HL-60/S4 treated with retinoic acid at 250 ng/mL for 4 days and 3 days (cell line): ENCODE measurements at regions not wholly inside any gene's neighbourhood (a gene's known extent, or its start where the extent isn't known, plus 50 kb on each side); places are given as distances from the start of the nearest gene placed in this dataset.

Experiments
- in situ Hi-C: fragments of 300-500 bp; cut with MboI; formaldehyde crosslinking; loops from 2 replicates; pipeline ENCODE4 v1.7.0; 2022; ENCODE audit warnings: low sequenced_read_pairs

- in situ Hi-C loops: no loop called here
These were observed 60.3 kb upstream of the CLDN10 start for GRCh38 chr13:95492044-95492801.

GRCh38 chr13:95494082-95494681, 58.3 kb upstream of the CLDN10 start:
- in situ Hi-C loops: no loop called here

DNA sequence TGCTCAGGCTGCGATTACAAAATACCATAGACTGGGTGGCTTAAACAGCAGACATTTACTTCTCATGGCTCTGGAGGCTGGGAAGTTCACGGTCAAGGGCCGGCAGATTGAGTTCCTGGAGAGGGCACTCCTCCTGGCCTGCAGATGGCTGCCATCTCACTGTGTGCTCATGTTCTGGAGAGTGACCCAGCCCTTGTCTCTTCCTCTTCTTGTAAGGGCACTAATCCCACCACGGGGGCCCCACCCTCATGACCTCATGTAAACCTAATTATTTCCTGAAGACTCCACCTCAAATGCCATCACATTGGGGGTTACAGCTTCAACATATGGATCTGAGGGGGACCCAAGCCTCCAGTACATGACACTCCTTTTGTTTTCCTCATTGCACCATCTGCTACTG, 56.0 kb upstream of the CLDN10 start:
- in situ Hi-C loops: no loop called here

- in situ Hi-C loops: no loop called here
These were observed 55.1 kb upstream of the CLDN10 start for GRCh38 chr13:95497381-95497807.

GRCh38 chr13:95498886-95499285, 53.6 kb upstream of the CLDN10 start:
- in situ Hi-C loops: no loop called here

DNA sequence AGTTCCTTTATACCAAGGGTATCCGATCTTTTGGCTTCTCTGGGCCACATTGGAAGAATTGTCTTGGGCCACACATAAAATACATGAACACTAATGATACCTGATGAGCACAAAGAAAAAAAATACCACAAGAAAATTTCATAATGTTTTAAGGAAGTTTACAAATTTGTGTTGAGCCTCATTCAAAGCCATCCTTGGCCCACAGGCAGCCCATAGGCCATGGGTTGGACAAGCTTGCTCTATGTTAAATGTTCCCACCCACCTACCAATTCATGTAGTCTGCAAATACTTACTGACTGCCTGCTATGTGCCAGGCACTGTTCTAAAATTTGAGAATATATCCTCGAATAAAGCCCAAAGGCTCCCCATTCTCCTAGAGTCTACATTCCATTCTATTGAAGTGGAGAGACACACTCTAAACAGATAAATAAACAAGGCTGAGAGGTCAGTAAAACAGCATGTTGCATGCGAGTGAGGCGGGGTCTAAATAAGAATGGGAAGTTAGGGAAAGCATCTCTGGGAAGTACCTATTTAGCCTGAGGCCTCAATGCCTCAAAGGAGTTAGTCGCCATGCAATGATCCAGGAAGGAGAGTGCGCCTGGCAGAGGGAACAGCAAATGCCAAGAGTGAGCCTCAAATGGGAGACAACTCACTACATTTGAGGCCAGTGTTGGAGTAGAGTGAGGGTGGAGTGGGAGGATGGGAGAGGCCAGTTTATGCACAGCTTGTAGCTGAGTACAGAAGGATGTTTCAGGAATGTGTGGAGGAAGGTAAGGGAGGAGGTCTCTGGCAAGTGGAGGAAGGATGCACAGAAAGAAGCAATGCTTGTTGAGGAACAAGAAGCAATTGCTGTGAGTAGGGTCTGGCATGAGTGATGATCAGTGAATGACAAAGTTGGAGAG, 52.5 kb upstream of the CLDN10 start:
- in situ Hi-C loops: no loop called here

GRCh38 chr13:95502216-95502615, 50.3 kb upstream of the CLDN10 start:
- in situ Hi-C loops: no loop called here
